ENCODE measurements at regions not wholly inside any gene's neighbourhood (a gene's known extent, or its start where the extent isn't known, plus 50 kb on each side); places are given as distances from the start of the nearest gene placed in this dataset.

- TF ChIP-seq POLR2AphosphoS5 (IDR thresholded peaks at IDR 0.05; ENCODE audit: low read depth) (no peak), EZH2 (IDR thresholded peaks at IDR 0.05; ENCODE audit: low read depth, unreplicated experiment) (no peak), CREB1 (CRISPR knock-in tag; IDR thresholded peaks at IDR 0.05; ENCODE audit: low read depth) (no peak), REST (IDR thresholded peaks at IDR 0.05; ENCODE audit: unreplicated experiment) (no peak), EZH2phosphoT487 (IDR thresholded peaks at IDR 0.05; ENCODE audit: unreplicated experiment) (no peak), NANOG (IDR thresholded peaks at IDR 0.05; ENCODE audit: borderline replicate concordance) (no peak), ZNF331 (CRISPR knock-in tag; IDR thresholded peaks at IDR 0.05; ENCODE audit: low read depth) (no peak), JUNB (IDR thresholded peaks at IDR 0.05; ENCODE audit: unreplicated experiment) (no peak), ETS1 (IDR thresholded peaks at IDR 0.05) (no peak)
- TF ChIP-seq, protein P1, sequence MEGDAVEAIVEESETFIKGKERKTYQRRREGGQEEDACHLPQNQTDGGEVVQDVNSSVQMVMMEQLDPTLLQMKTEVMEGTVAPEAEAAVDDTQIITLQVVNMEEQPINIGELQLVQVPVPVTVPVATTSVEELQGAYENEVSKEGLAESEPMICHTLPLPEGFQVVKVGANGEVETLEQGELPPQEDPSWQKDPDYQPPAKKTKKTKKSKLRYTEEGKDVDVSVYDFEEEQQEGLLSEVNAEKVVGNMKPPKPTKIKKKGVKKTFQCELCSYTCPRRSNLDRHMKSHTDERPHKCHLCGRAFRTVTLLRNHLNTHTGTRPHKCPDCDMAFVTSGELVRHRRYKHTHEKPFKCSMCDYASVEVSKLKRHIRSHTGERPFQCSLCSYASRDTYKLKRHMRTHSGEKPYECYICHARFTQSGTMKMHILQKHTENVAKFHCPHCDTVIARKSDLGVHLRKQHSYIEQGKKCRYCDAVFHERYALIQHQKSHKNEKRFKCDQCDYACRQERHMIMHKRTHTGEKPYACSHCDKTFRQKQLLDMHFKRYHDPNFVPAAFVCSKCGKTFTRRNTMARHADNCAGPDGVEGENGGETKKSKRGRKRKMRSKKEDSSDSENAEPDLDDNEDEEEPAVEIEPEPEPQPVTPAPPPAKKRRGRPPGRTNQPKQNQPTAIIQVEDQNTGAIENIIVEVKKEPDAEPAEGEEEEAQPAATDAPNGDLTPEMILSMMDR (conservative IDR thresholded peaks at IDR 0.05; ENCODE audit: low read depth in 2 of 2) = no peak
These were observed 82.2 kb upstream of the APC start for GRCh38 chr5:112655513-112655912.

Data from GM23338 (cell line).